ENCODE measurements at regions not wholly inside any gene's neighbourhood (a gene's known extent, or its start where the extent isn't known, plus 50 kb on each side); places are given as distances from the start of the nearest gene placed in this dataset.
"Not testable (repeated sequence)": the region's sequence is repeated elsewhere in the genome, so short reads cannot be mapped to it uniquely, and the experiment has no call there.

- intact Hi-C loops (cut with micrococcal nuclease; ENCODE audit: unreplicated experiment) = no loop called here
- no TSS peak for BruUV-seq (replicated peaks)
- DNase-seq = no peak
- Mint-ChIP-seq H3K4me1 (ENCODE audit: low read depth, unreplicated experiment) (peaks cover 9% of the 10 kb centered on the region), H3K27me3 (ENCODE audit: unreplicated experiment) (no peaks in the 10 kb centered on the region), H3K9me3 (ENCODE audit: low read depth, unreplicated experiment) (no peaks in the 10 kb centered on the region), H3K36me3 (ENCODE audit: insufficient read depth, unreplicated experiment) (no peaks in the 10 kb centered on the region), H3K27ac (ENCODE audit: unreplicated experiment) (no peak overlapping the region), H3K4me3 (ENCODE audit: low read depth, unreplicated experiment) (no peak overlapping the region)
- CTCF ChIA-PET = no interaction called here
- TF ChIP-seq, protein P1, sequence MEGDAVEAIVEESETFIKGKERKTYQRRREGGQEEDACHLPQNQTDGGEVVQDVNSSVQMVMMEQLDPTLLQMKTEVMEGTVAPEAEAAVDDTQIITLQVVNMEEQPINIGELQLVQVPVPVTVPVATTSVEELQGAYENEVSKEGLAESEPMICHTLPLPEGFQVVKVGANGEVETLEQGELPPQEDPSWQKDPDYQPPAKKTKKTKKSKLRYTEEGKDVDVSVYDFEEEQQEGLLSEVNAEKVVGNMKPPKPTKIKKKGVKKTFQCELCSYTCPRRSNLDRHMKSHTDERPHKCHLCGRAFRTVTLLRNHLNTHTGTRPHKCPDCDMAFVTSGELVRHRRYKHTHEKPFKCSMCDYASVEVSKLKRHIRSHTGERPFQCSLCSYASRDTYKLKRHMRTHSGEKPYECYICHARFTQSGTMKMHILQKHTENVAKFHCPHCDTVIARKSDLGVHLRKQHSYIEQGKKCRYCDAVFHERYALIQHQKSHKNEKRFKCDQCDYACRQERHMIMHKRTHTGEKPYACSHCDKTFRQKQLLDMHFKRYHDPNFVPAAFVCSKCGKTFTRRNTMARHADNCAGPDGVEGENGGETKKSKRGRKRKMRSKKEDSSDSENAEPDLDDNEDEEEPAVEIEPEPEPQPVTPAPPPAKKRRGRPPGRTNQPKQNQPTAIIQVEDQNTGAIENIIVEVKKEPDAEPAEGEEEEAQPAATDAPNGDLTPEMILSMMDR (IDR thresholded peaks at IDR 0.05; ENCODE audit: unreplicated experiment) = no peak
Observed at GRCh38 chr2:226463154-226463553, 336.5 kb downstream of the IRS1 start.

- Mint-ChIP-seq H3K4me3 (ENCODE audit: low read depth, unreplicated experiment) (no peak overlapping the region), H3K27me3 (ENCODE audit: unreplicated experiment) (no peaks in the 10 kb centered on the region), H3K4me1 (ENCODE audit: low read depth, unreplicated experiment) (peaks cover 9% of the 10 kb centered on the region), H3K36me3 (ENCODE audit: insufficient read depth, unreplicated experiment) (no peaks in the 10 kb centered on the region), H3K27ac (ENCODE audit: unreplicated experiment) (no peak overlapping the region), H3K9me3 (ENCODE audit: low read depth, unreplicated experiment) (peaks cover under 1% of the 10 kb centered on the region)
- TF ChIP-seq, protein P1 (IDR thresholded peaks at IDR 0.05; ENCODE audit: unreplicated experiment) = no peak
- CTCF ChIA-PET = no interaction called here
- no peak for DNase-seq
- intact Hi-C loops (cut with micrococcal nuclease; ENCODE audit: unreplicated experiment) = no loop called here
- BruUV-seq (replicated peaks) = no TSS peak
Observed at GRCh38 chr2:226461981-226462380, 337.6 kb downstream of the IRS1 start.

GRCh38 chr2:226456144-226456543, 343.5 kb downstream of the IRS1 start:
- BruUV-seq (replicated peaks); H3K4me3 Mint-ChIP-seq (ENCODE audit: low read depth, unreplicated experiment); H3K36me3 Mint-ChIP-seq (ENCODE audit: insufficient read depth, unreplicated experiment); CTCF ChIA-PET; H3K27me3 Mint-ChIP-seq (ENCODE audit: unreplicated experiment); DNase-seq; intact Hi-C loops (cut with micrococcal nuclease; ENCODE audit: unreplicated experiment); H3K4me1 Mint-ChIP-seq (ENCODE audit: low read depth, unreplicated experiment); H3K27ac Mint-ChIP-seq (ENCODE audit: unreplicated experiment): not testable (repeated sequence)
- H3K9me3 Mint-ChIP-seq (ENCODE audit: low read depth, unreplicated experiment) = peaks cover 16% of the 10 kb centered on the region

DNA sequence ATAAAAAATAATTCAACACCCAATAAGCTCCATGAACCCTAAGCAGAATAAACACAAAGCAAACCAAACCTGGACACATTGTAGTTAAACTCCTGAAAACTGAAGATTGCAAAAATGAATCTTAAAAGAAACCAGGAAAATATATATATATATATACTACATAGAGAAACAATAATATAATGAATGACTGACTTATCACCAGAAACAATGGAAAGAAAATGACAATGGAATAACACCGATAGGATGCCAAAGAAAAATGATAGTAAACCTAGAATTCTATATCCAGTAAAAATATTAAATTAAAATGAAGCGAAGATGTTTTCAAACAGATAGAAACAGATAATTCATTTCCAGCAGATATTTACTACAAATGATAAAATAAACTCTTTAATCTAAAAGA, 346.9 kb downstream of the IRS1 start:
- intact Hi-C loops (cut with micrococcal nuclease; ENCODE audit: unreplicated experiment) = no loop called here
- no peak for DNase-seq
- no peak overlapping the region for H3K4me3 Mint-ChIP-seq (ENCODE audit: low read depth, unreplicated experiment)
- no peaks in the 10 kb centered on the region for H3K36me3 Mint-ChIP-seq (ENCODE audit: insufficient read depth, unreplicated experiment)
- BruUV-seq (replicated peaks) = no TSS peak
- peaks cover 16% of the 10 kb centered on the region for H3K9me3 Mint-ChIP-seq (ENCODE audit: low read depth, unreplicated experiment)
- H3K27me3 Mint-ChIP-seq (ENCODE audit: unreplicated experiment) = no peaks in the 10 kb centered on the region
- TF ChIP-seq, protein P1 (IDR thresholded peaks at IDR 0.05; ENCODE audit: unreplicated experiment) = no peak
- CTCF ChIA-PET = no interaction called here
- H3K27ac Mint-ChIP-seq (ENCODE audit: unreplicated experiment) = no peak overlapping the region
- H3K4me1 Mint-ChIP-seq (ENCODE audit: low read depth, unreplicated experiment) = peaks cover 3% of the 10 kb centered on the region

DNA sequence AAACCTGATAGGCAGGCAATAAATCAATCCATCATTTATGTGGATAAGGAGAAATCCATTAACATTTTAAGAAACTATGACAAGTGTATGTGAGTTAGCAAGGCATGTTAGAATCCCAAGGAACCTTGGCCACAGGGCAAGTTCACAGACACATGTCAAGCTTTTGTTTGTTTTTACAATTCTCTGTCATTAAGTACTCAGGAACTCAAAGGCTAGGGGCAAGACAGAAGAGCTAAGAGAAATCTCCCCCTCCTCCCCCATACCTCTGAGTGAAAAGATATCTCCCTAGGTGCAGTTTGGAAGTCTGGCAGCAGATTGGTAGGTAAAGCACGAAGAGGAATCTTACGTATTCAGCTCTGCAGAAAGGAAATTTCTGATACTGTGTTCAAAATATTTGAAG, 348.1 kb downstream of the IRS1 start:
- Mint-ChIP-seq H3K9me3 (ENCODE audit: low read depth, unreplicated experiment) (peaks cover 10% of the 10 kb centered on the region), H3K4me3 (ENCODE audit: low read depth, unreplicated experiment) (no peak overlapping the region), H3K27ac (ENCODE audit: unreplicated experiment) (no peak overlapping the region), H3K4me1 (ENCODE audit: low read depth, unreplicated experiment) (peaks cover 9% of the 10 kb centered on the region), H3K27me3 (ENCODE audit: unreplicated experiment) (no peaks in the 10 kb centered on the region), H3K36me3 (ENCODE audit: insufficient read depth, unreplicated experiment) (no peaks in the 10 kb centered on the region)
- no peak for DNase-seq
- BruUV-seq (replicated peaks) = no TSS peak
- TF ChIP-seq, protein P1 (IDR thresholded peaks at IDR 0.05; ENCODE audit: unreplicated experiment) = no peak
- CTCF ChIA-PET = interaction anchor here (0.6 kb wide), 1 partner anchor 107 kb away, joined by 3 read pairs; no protein-coding TSS in a partner anchor
- intact Hi-C loops (cut with micrococcal nuclease; ENCODE audit: unreplicated experiment) = no loop called here

Measured in Calu3 (cell line).